Inflammatory macrophage treated with lipopolysaccharide for 4 hours (primary cell): ENCODE measurements at regions not wholly inside any gene's neighbourhood (a gene's known extent, or its start where the extent isn't known, plus 50 kb on each side); places are given as distances from the start of the nearest gene placed in this dataset.
"Not testable (repeated sequence)": the region's sequence is repeated elsewhere in the genome, so short reads cannot be mapped to it uniquely, and the experiment has no call there.

Experiments used
- DNase-seq: peaks from one replicate; pipeline ENCODE4 v3.0.0-alpha.2; 2020

DNA sequence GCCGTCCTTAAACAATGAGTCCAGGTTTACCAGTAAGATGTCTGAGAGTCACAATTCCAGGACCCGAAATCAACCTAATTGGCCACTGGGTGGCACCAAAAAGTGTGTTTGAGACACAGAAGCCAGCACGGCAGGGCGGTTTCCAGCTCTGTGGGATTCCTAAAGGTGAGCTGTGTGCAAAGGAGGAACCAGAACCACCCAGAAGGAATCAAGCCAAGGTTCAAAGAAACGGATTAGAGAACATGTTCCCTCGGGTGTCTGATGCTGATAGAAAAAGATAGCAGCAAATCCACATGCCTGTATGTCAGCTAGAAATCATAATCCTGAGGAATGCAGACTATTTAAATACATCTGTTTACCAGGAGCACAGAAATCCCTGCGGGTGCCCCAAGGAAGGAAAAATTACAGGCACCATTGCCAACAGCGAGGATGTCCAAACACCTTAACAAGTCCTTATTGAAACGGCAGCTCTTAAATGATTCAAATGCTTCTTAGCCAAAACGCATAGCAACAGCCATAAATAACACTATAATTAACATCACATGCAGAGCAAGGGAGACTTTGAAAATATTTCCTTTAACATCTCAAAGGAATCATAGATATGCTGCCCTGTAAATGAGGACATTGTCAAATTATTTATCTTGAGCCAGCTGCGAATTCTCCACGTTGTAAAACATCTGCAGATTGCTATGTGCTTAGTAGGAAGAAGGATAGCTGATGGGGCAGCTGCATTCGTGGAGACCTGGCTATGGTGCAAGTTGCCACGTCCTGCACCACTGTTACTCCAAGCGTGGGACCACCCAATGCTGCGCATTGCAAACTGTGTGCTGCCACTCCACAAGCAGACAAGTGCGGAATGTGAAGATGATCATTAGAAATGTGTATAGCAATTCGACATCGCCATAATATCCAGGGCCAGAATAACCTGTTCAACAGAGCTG, 318.7 kb upstream of the NCKAP5 start:
- DNase-seq: peak; percentile 29

DNA sequence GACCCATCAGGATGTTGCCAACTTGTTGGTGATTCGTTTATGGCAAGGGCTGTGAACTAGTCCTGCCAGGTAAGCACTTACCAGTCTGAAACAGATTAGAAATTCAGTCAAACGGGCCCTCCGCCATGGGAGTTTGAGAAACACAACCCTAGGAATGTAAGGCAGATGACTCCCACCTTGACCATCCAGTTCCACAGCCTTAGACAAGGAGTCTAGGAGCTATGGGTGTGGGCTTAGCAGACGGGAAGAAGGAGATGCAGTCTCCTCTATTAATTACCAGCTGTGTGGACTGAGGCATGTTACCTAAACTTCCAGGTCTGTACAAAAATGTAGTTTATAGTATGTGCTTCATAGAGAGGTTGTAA, 319.4 kb upstream of the NCKAP5 start:
- DNase-seq: no peak

DNA sequence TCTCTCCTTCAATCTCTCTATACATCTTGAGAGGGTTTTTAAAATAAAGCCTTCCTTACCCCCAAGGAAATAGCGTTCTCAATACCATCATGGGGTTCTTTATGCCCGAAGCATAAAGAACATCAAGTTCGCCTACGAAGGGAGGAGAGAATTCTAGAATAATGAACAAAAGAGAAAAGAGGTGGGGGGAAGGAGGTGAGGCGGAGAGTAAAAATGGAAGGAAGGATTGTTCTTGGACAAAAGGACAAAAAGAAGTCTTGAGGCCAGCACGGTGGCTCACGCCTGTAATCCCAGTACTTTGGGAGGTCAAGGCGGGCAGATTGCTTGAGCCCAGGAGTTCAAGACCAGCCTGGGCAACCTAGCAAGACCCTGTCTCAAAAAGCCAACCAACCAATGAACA, 319.8 kb upstream of the NCKAP5 start:
- DNase-seq: no peak

DNA sequence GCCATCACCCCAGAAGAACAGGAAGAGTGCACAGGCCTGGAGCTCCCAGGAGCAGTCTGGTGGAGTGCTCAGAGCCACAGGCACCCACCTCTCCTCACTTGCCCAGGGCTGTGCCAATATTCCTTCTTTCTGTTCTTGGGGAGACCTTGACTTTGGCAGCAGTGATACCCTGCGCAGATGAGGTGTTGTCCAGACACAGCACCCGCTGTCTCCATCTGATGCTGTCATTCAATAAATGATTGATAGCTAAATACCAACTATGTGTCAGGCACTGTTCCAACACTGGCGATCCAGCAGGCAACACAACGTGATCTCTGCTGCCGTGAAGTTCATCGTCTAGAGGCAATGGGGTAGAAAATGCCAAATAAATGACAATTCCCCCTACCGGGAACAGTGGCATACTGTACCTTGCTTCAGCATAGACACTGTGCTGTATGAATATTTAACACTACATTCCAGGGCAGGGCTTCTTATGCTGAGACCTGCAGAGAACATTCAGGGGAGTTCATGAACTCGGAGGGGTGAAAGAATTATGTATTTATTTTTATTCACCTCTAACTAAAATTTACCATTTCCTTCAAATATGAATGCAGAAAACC, 320.5 kb upstream of the NCKAP5 start:
- no peak for DNase-seq

DNA sequence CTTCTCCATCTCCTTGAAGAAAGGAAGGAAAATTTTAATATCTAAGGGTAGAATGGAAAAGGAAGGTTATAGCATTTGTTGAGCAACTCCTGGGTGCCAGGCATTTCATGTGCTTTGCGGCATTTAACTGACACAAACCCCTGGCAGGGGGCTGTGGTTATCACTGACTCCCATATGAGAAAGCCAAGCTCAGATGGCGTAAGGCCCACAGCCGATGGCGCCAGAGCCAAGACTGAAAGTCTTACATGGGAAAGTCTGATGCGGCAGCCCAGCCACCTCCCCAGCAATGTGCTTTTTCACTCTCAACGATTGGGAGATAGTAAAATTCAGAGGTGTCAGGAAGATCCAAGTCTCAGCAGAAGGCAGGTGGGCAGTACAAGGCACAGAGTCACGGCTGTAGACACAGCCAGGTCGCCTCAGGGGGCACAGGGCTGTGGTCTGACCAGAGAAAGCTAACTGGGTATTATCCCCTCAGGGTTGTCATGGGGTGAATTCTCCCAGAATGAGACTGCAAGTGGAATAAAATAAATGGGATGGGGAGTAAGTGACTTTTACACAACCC, 324.2 kb upstream of the NCKAP5 start:
- no peak for DNase-seq

DNA sequence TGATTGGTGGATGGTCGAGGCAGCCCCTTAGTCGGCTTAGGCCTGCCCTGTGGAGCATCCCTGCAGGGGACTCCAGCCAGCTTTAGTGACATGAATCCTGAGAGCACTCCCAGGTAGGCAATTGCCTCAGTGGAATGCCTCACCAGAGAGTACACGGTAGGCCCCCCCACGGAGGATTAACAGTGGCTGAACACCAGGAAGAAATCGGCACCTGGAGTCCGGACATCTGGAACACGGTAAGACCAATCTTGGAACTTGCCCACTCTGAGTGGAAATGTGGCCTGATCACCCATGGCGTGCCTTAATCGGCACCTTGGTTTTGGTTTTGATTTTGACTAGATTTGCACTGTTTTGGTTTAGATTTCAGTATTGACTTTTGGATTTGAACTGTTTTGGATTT, 326.2 kb upstream of the NCKAP5 start:
- DNase-seq: no peak

DNA sequence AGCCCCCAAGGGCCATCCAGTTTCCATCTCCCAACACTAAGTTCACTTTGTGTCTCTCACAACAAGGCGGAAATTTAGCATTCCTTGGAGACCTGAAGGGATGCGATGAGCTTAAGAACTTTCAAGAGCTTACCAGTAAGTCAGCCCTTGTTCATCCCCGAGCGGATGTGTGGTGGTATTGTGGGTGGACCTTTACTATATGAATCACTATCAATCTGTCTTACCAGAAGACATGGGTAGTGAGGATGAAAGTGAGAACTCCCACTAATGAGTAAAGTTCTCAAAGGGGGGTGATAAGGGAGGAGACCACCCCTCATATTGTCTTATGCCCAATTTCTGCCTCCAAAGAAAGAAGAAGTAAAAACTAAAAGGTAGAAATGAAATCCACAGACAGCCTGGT, 329.6 kb upstream of the NCKAP5 start:
- not testable (repeated sequence) for DNase-seq

DNA sequence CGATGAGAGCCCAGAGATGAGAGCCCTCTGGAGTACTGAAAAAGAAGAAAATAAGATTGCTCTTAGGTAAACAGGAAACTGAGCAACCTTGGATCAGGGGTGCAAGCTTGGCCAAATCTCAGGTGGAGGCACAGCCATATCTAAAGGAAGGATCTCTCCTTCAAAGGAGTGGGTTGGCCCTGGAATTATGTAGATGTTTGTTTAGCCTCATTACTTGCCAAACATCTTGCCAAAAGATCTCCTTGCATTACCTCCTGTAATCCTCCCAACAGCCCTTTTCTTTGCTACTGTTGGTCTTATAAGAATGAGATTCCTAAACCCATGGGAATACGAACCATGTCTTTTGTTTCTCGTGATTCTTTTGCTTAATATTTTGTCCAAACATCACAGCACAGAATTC, 332.6 kb upstream of the NCKAP5 start:
- DNase-seq: no peak

DNA sequence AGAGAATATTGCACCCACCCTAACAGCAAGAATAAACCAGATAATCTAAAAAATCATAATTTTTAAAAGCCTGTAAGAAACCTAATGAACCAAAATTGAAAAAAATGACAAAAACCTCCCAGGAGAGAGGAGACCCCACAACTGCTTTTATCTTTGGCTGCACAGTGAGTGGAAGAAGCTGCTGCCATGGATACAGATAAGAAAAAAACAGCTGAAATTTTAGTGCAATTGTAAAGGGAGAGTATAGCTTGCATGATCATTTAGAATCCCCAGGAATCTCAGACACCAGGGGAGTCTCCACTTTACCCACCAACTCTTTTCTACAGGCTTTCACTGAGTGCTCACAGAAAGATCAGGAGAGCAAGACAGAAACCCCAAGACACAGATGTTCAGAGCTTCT, 338.1 kb upstream of the NCKAP5 start:
- no peak for DNase-seq

DNA sequence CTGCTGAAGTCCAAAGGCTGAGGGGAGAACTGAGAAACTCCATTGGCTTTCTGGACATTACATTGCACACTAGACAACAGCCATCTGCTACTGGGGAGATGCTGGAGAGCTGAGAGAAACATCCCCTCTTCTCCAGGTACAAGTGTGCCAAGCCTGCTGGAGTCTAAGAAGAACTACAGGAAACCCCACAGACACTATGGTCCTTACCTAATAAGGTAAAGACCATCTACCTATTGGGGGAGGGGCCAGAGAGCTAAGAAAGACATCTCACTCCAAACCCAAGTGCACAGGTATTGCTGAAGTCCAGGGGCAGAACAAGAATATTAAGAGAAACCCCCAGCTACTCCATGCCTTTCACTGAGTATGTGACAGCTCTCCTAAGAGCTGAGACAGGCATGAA, 338.7 kb upstream of the NCKAP5 start:
- DNase-seq: no peak

DNA sequence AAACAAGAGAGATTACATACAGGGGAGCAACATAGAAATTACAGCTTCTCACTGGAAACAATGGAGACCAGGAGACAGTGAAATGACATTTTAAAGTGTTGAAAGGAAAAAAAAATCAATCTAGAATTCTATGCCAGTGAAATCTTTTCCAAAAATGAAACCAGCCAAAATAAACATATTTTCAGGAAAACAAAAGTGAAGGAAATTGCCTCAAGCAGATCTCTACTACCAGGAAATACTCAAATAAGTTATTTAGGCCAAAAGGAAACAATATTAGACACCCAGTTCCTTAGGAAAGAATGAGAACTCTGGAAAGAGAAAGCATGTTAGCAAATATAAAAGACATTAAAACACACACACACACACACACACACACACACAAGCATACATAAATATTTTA, 339.9 kb upstream of the NCKAP5 start:
- DNase-seq: no peak

DNA sequence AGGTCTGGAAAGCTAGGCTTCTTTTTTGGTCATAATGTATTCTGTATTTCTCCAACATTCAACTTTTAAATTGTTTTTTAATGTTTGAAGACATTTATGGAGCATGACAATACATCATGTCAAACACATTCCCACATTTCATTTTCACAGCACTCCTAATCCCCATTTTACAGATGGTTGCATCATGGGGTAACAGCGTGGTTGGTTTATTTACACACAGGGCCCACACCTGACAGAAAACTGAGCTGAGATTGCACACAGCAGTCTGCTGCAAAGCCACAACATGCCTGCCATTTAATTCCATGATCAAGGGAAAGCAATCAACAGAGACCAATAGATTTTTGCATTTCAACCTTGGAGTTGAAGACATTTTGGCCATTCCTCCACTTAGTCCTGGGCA, 335.7 kb upstream of the MGAT5 start:
- DNase-seq: no peak

DNA sequence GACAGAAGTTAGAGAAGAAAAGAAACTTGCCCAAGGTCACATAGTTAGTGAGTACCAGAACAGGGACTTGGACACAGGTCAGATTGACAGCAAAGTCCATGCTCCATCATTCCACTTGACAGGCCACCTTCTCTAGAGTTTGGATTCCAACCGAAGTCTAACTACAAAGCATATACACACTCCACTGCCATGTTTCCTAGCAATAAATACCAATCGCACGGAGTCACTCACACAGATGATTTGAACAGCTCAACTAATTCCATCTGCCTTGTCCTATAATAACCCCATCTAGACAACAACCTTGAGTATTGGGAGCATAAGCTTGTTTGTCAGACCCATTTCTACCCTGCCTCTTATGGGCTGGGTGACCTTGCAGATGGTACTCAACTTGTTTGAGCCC, 334.6 kb upstream of the MGAT5 start:
- no peak for DNase-seq

DNA sequence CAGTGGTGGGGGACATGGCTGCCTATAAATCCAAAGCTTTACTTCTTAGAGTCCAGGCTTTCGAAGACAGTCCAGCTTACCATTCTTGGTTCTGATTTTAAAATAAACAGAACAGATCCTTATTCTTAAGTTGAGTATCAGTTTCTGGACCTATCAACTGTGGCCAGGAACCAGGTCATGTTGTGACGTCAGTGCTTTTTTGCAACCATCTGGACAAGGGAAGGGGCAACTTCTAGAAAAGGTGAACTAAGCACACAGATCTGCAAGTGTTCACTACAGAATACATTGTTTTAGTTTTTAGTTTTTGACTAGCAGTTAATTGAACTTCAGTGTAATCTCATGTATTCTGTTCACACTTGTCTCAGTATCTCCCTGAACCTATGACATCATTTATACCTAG, 326.0 kb upstream of the MGAT5 start:
- no peak for DNase-seq

DNA sequence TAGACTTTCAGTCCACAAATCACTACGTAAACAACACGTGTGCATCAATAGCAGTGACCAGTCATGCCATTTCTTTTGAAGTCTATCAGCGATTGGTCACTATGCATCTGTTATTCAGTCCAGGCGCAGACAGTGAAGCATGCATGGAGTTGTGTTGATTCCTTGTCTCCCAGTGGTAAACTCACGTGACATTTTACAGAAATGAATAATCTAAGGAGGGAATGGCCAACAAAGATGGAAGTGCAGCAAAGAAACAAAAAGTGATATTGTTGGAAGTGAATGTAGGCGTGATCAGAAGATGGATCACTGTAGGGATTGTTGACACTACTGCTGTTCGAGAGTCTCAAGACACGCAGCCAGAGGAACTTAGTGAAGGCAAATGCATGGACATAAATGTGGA, 317.8 kb upstream of the MGAT5 start:
- DNase-seq: no peak

DNA sequence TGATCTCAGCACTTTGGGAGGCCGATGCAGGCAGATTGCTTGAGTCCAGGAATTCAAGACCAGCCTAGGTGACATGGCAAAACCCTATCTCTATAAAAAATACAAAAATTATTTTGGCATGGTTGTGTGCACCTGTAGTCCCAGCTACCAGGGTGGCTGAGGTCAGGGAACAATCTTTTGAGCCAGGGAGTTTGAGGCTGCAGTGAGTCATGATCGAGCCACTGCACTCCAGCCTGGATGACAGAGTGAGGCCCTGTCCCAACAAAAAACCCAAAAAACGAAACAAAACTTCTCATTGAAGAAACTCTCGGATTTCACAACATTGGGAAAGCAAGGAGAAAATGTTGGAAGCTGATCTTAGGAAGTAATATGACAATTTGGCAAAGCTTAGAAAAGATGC, 317.3 kb upstream of the MGAT5 start:
- DNase-seq: no peak

DNA sequence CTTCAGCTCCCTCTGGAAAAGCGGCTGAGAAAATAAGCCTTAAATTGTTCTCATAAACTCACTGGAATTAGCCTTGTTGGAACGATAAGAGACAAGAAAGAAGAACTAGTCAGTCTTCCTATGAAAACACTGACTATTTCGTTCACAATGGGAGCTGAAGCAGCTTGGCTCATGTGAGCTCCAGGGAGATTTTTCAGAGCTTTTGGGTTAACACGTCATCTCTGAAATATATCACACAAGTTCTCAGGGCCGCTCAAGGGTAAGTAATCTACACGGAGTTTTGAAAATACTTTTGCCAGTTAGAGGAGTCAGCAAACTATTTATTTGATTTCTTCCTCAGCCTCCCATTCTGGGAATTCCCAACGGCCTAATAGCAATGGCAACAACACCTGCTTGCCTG, 316.2 kb upstream of the MGAT5 start:
- DNase-seq: no peak

DNA sequence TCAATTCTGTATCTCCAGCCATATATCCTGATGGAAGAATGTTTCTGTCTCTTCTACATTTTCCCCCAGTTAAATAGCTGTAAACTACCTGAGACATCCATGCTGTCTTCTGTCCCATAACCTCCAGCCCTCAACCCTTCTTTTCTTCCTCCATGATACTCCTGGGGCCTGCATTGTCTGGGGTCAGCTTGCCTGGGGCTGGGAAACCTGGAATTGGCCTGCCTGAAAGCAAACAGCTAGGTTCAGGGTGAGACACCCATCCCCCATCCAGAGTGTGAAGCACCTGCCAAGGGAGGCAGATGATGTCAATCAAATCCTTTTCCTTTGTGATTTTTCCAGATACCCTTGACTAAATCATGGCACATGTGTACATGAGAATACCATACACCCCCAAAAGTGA, 313.7 kb upstream of the MGAT5 start:
- DNase-seq: no peak

DNA sequence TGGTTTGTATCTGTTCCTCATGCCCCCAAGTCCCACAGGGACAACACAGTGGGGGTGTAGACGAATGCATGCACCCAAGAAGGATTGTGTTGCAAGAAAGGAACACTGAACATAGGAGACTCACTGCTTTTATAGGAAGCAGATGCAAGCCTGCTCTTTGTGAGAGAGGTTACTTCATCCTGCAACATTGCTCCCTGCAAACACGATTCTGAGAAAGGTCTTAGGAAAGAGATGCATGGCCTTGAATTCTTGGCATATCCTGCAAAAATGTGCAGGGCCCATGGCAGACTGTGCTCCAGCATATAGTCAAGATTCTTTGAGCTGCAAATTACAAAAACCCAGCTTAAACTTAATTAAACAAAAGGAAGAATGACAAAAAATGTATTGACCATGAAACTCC, 312.2 kb upstream of the MGAT5 start:
- DNase-seq: no peak

DNA sequence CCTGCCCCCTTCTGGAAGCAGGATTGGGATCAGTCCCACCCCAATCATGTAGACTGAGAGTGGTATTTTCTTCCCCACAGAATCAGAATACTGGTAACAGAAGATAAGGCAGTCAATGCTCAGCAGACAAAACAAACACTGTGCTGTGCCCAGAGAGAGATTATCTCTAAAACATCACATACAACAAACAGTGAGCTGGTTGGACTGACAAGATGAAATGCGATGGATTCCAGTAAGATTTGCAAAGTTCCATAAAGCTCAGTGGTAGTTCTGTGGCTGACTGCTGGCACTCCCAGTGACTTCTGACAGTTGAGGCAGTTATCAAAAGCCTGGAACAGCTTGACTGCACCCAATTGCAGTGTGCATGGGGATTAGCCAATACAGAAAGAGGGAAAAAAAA, 311.5 kb upstream of the MGAT5 start:
- DNase-seq: no peak

DNA sequence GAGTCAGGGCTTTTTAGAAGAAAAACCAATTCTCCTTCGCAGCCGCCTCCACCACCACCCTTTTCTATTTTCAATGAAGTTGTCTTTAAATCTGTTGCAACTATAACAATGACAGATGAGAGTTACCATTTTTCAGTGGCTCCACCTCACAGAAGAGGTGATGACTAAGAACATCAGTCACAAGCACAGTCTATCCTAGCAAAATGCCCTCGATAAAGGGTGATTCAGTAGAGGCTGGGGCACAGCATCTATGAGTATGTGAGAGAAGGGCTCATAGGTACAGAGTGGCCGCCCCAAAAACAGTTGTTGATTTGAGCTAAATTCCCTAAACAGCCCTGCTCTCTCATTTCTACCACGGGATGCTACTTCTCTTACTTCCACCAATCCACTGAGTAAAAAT, 310.8 kb upstream of the MGAT5 start:
- no peak for DNase-seq

DNA sequence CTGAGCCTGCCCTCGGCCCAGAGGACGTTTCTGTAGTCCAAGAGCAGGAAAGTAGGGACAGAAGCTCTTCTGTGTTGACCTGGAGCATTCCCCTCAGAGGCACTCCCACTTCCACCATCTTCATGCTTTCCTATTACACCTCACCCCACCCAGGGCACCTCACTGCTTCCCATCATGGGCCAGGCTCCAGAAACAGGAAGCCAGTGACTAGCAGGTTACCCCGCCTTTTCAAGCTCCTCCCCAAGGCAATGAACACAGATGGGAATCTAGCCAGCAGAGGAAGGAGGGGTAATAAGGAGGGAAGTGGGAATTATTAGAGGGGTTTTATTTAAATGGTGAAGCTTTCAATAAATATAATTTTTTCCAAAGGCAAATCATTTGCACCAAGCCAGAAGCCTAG, 308.8 kb upstream of the MGAT5 start:
- no peak for DNase-seq

DNA sequence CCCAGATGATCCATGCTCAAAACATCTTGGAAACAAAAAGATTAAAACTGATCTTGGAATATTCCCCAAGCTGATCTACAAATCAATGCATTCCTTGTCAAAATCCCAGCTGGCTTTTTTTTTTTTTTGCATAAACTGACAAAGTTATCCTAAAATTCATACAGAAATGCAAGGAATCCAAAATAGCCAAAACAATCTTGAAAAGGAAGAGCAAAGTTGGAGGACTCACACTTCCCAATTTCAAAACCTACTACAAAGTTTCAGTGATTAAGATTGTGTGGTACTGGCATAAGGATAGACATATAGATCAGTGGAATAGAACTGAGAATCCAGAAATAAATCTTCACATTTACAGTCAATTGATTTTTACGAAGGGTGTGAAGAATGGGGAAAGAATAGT, 306.8 kb upstream of the MGAT5 start:
- no peak for DNase-seq

DNA sequence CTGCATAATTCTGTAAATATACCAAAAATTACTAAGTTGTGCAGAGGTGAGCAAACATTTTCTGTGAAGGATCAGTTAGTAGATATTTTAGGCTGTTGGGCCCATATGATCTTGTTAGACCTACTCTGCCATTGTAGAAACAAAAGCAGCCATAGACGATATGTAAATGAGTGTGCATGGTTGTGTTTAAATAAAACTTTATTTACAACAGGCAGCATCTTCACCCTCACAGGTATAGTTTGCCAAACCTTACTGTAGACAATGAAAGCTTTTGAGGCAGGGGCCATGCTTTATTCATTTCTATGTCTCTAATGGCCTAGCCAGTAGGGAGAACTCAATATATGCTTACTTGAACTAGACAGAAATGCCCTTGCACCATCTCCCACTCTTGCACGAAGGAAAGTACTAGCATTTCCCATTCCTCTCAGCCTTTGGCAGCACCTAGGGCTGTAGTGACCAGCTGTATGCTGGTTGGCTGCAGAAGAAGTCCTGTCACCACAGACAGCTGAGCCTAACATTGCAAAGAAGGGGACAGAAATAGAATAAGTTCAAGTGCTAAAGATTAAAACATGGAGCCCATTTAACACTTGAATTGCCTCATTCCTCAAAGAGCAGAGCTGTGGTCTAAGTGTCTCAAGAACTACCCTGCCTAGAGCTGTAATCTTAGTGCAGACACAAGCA, 305.1 kb upstream of the MGAT5 start:
- no peak for DNase-seq
